Vagina (tissue), 2 donors: ENCODE measurements at regions not wholly inside any gene's neighbourhood (a gene's known extent, or its start where the extent isn't known, plus 50 kb on each side); places are given as distances from the start of the nearest gene placed in this dataset.

Source experiments
- POLR2A ChIP-seq, 2 donors: fragments of 450-650 bp; IDR thresholded peaks; one replicate each; pipeline ENCODE4 v1.6.1; 2017; ENCODE audit warnings: antibody characterized with exemption in 2 of 2, mild to moderate bottlenecking in 2 of 2, moderate library complexity in 2 of 2
- TF ChIP-seq, protein P1 (sequence below), 3 experiments: fragments of 450-650 bp in 2 of 3; fragments of 200-600 bp in 1 of 3; sonication (generic) in 1 of 3; IDR thresholded peaks; one replicate each; pipeline ENCODE4 v1.5.1; 2017 to 2019; ENCODE audit warnings: antibody characterized with exemption in 3 of 3, mild to moderate bottlenecking in 2 of 3, moderate library complexity in 2 of 3

DNA sequence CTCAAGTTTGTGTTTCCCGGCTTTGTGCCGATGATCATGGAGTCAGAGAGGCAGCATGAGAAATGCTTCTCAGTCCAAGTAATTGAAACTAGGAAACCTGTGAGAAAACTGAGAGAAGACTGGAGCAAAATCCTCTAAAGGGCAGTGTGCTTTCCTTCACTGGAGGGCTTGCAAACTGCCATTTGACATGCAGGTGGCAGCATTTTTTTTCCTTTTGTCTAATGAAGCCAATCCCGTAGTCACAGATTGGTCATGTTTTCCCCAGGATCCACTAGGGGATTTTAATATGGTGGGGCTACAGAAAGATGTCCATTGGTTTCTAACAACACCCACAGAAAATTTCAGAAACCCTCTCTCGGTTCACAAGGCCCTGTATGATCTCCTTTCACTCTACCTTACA is 117.4 kb upstream of the NUDT10 start:
- TF ChIP-seq POLR2A (IDR thresholded peaks at IDR 0.05), result no peak
- TF ChIP-seq, protein P1, sequence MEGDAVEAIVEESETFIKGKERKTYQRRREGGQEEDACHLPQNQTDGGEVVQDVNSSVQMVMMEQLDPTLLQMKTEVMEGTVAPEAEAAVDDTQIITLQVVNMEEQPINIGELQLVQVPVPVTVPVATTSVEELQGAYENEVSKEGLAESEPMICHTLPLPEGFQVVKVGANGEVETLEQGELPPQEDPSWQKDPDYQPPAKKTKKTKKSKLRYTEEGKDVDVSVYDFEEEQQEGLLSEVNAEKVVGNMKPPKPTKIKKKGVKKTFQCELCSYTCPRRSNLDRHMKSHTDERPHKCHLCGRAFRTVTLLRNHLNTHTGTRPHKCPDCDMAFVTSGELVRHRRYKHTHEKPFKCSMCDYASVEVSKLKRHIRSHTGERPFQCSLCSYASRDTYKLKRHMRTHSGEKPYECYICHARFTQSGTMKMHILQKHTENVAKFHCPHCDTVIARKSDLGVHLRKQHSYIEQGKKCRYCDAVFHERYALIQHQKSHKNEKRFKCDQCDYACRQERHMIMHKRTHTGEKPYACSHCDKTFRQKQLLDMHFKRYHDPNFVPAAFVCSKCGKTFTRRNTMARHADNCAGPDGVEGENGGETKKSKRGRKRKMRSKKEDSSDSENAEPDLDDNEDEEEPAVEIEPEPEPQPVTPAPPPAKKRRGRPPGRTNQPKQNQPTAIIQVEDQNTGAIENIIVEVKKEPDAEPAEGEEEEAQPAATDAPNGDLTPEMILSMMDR (IDR thresholded peaks at IDR 0.05), result no peak
